GM23338 (cell line): ENCODE measurements at regions not wholly inside any gene's neighbourhood (a gene's known extent, or its start where the extent isn't known, plus 50 kb on each side); places are given as distances from the start of the nearest gene placed in this dataset.

Experiments
- ATAC-seq: fragments of 200-7000 bp; cut with Tn5 transposase; 3 replicates; pipeline ENCODE4 v1.9.1; 2020
- DNase-seq: peaks from one replicate; pipeline ENCODE4 v3.0.0-alpha.2; 2015; ENCODE audit warnings: low spot score
- H2AFZ ChIP-seq: fragments of 200-600 bp; sonication (generic); 2 replicates; pipeline ENCODE4 v1.8.0; 2016; ENCODE audit warnings: antibody characterized with exemption, mild to moderate bottlenecking, moderate library complexity
- H3F3A ChIP-seq: fragments of 200-600 bp; sonication (generic); replicated peaks from 2 replicates; pipeline ENCODE4 v1.8.0; 2017; ENCODE audit warnings: antibody characterized with exemption, mixed run types, low read depth
- H3K27ac ChIP-seq: fragments of 200-600 bp; sonication (generic); 2 replicates; pipeline ENCODE4 v1.6.1; 2016; ENCODE audit warnings: low read depth
- H3K27me3 ChIP-seq: fragments of 200-600 bp; sonication (generic); 2 replicates; pipeline ENCODE4 v1.8.0; 2016; ENCODE audit warnings: mild to moderate bottlenecking, mixed run types, moderate library complexity; ENCODE audit not compliant: insufficient read depth
- H3K36me3 ChIP-seq: fragments of 200-600 bp; sonication (generic); 2 replicates; pipeline ENCODE4 v1.8.0; 2016; ENCODE audit warnings: mild to moderate bottlenecking; ENCODE audit not compliant: insufficient read depth
- H3K4me1 ChIP-seq: fragments of 200-600 bp; sonication (generic); 2 replicates; pipeline ENCODE4 v1.8.0; 2016; ENCODE audit warnings: mild to moderate bottlenecking, moderate library complexity; ENCODE audit not compliant: insufficient read depth
- H3K4me2 ChIP-seq: fragments of 200-600 bp; sonication (generic); 2 replicates; pipeline ENCODE4 v1.7.1; 2017; ENCODE audit warnings: mixed run types
- H3K4me3 ChIP-seq: fragments of 200-600 bp; sonication (generic); 2 replicates; pipeline ENCODE4 v1.6.1; 2016; ENCODE audit warnings: mixed run types
- H3K79me2 ChIP-seq: fragments of 200-600 bp; sonication (generic); replicated peaks from 2 replicates; pipeline ENCODE4 v1.8.0; 2017; ENCODE audit warnings: mild to moderate bottlenecking; ENCODE audit not compliant: insufficient read depth
- H3K9me2 ChIP-seq: fragments of 200-600 bp; sonication (generic); 2 replicates; pipeline ENCODE4 v1.8.0; 2017; ENCODE audit not compliant: insufficient read depth
- H4K20me1 ChIP-seq: fragments of 200-600 bp; sonication (generic); replicated peaks from 2 replicates; pipeline ENCODE4 v1.8.0; 2017; ENCODE audit warnings: mild to moderate bottlenecking; ENCODE audit not compliant: insufficient read depth
- H3K27ac Mint-ChIP-seq: 2 replicates; pipeline ENCODE4 v1.8.0; 2020; ENCODE audit warnings: inconsistent platforms, mild to moderate bottlenecking, moderate library complexity, mixed read lengths
- H3K27me3 Mint-ChIP-seq: 3 replicates; pipeline ENCODE4 v1.8.0; 2022; ENCODE audit warnings: low read depth, mild to moderate bottlenecking, moderate library complexity, mixed read lengths, inconsistent platforms; ENCODE audit not compliant: insufficient read depth, poor library complexity
- H3K36me3 Mint-ChIP-seq: 3 replicates; pipeline ENCODE4 v1.8.0; 2021; ENCODE audit warnings: low read depth, mild to moderate bottlenecking, inconsistent platforms, moderate library complexity, mixed read lengths
- H3K4me1 Mint-ChIP-seq: 3 replicates; pipeline ENCODE4 v1.8.0; 2020; ENCODE audit warnings: mild to moderate bottlenecking, inconsistent platforms, mixed read lengths
- H3K4me3 Mint-ChIP-seq: 3 replicates; pipeline ENCODE4 v1.8.0; 2021; ENCODE audit warnings: moderate library complexity, mild to moderate bottlenecking, inconsistent platforms, mixed read lengths
- H3K9me3 Mint-ChIP-seq: 3 replicates; pipeline ENCODE4 v1.8.0; 2020; ENCODE audit warnings: moderate library complexity, mild to moderate bottlenecking, inconsistent platforms, mixed read lengths
- CREB1 ChIP-seq: fragments of 250-450 bp; sonication (Bioruptor Pico); IDR thresholded peaks from 2 replicates; pipeline ENCODE4 v1.5.0; 2020; ENCODE audit warnings: low read depth, mild to moderate bottlenecking, moderate library complexity
- CTCF ChIP-seq, 2 experiments: fragments of 200-600 bp in 1 of 2; sonication (generic) in 1 of 2; conservative IDR thresholded peaks; 2 replicates each; pipeline versions ENCODE4 v1.5.1 to v1.6.1; 2016 to 2017; ENCODE audit warnings: antibody characterized with exemption in 2 of 2, low read depth in 2 of 2, mild to moderate bottlenecking in 2 of 2, moderate library complexity in 1 of 2
- ETS1 ChIP-seq: IDR thresholded peaks from 2 replicates; pipeline ENCODE4 v1.6.1; 2016; ENCODE audit warnings: antibody characterized with exemption
- EZH2 ChIP-seq: fragments of 200-600 bp; sonication (generic); IDR thresholded peaks from one replicate; pipeline ENCODE4 v1.8.0; 2017; ENCODE audit warnings: antibody characterized with exemption, mild to moderate bottlenecking, low read depth; ENCODE audit not compliant: unreplicated experiment
- EZH2phosphoT487 ChIP-seq: fragments of 200-600 bp; sonication (generic); IDR thresholded peaks from one replicate; pipeline ENCODE4 v1.8.1; 2018; ENCODE audit warnings: antibody characterized with exemption; ENCODE audit not compliant: unreplicated experiment
- JUNB ChIP-seq: IDR thresholded peaks from one replicate; pipeline ENCODE4 v1.6.1; 2016; ENCODE audit warnings: antibody characterized with exemption; ENCODE audit not compliant: unreplicated experiment
- NANOG ChIP-seq: IDR thresholded peaks from 2 replicates; pipeline ENCODE4 v1.6.1; 2016; ENCODE audit warnings: antibody characterized with exemption, borderline replicate concordance
- POLR2AphosphoS5 ChIP-seq: IDR thresholded peaks from 2 replicates; pipeline ENCODE4 v1.6.1; 2016; ENCODE audit warnings: antibody characterized with exemption, low read depth
- REST ChIP-seq: IDR thresholded peaks from one replicate; pipeline ENCODE4 v1.6.1; 2018; ENCODE audit warnings: antibody characterized with exemption; ENCODE audit not compliant: unreplicated experiment
- STAT1 ChIP-seq: IDR thresholded peaks from one replicate; pipeline ENCODE4 v1.6.1; 2016; ENCODE audit warnings: antibody characterized with exemption; ENCODE audit not compliant: unreplicated experiment
- ZNF114 ChIP-seq: fragments of 250-450 bp; sonication (Bioruptor Pico); IDR thresholded peaks from 2 replicates; pipeline ENCODE4 v1.5.0; 2020; ENCODE audit warnings: mild to moderate bottlenecking, moderate library complexity
- ZNF331 ChIP-seq: fragments of 250-450 bp; sonication (Bioruptor Pico); IDR thresholded peaks from 2 replicates; pipeline ENCODE4 v1.5.0; 2020; ENCODE audit warnings: low read depth, mild to moderate bottlenecking, moderate library complexity
- ZNF462 ChIP-seq: fragments of 250-450 bp; sonication (Bioruptor Pico); IDR thresholded peaks from 2 replicates; pipeline ENCODE4 v1.5.0; 2020; ENCODE audit warnings: mild to moderate bottlenecking, moderate library complexity

GRCh38 chr3:75913800-75914350 is 128.5 kb upstream of the ZNF717 start:
- peaks cover 7% of the 10 kb centered on the region for H3K4me1 Mint-ChIP-seq
- H3K9me3 Mint-ChIP-seq: peaks cover 8% of the 10 kb centered on the region; the same call in 1 of the 3 replicates
- H3K36me3 ChIP-seq: no peaks in the 10 kb centered on the region
- DNase-seq (no peak), ATAC-seq (no peak)
- H3K4me2 ChIP-seq: no peak overlapping the region
- H4K20me1 ChIP-seq: no peaks in the 10 kb centered on the region
- no peak for TF ChIP-seq ZNF331
- no peak for TF ChIP-seq NANOG
- no peak for TF ChIP-seq CREB1 (CRISPR knock-in tag)
- TF ChIP-seq ZNF114 (CRISPR knock-in tag): no peak
- TF ChIP-seq ETS1: no peak
- no peak for TF ChIP-seq EZH2
- no peak for TF ChIP-seq POLR2AphosphoS5
- TF ChIP-seq REST: no peak
- no peak for TF ChIP-seq CTCF (conservative IDR thresholded peaks at IDR 0.05; ENCODE audit: low read depth in 2 of 2)
- TF ChIP-seq STAT1: no peak
- no peak for TF ChIP-seq EZH2phosphoT487
- no peak for TF ChIP-seq ZNF462 (CRISPR knock-in tag)
- TF ChIP-seq JUNB: no peak
- H3K79me2 ChIP-seq: no peaks in the 10 kb centered on the region
- H3F3A ChIP-seq: no peaks in the 10 kb centered on the region
- H3K27ac ChIP-seq: no peak overlapping the region
- no peaks in the 10 kb centered on the region for H3K9me2 ChIP-seq
- no peaks in the 10 kb centered on the region for H3K27me3 ChIP-seq
- peaks cover 19% of the 10 kb centered on the region; the same call in 2 of the 3 replicates for H3K36me3 Mint-ChIP-seq
- H3K4me3 ChIP-seq: no peak overlapping the region
- H3K4me3 Mint-ChIP-seq: no peak overlapping the region
- no peak overlapping the region for H3K27ac Mint-ChIP-seq
- no peak overlapping the region for H2AFZ ChIP-seq
- no peaks in the 10 kb centered on the region for H3K27me3 Mint-ChIP-seq
- H3K4me1 ChIP-seq: peaks cover 8% of the 10 kb centered on the region; the same call in 1 of the 2 replicates
